Progenitor cell of endocrine pancreas (in vitro differentiated cells): ENCODE measurements at regions not wholly inside any gene's neighbourhood (a gene's known extent, or its start where the extent isn't known, plus 50 kb on each side); places are given as distances from the start of the nearest gene placed in this dataset.
"Not testable (repeated sequence)": the region's sequence is repeated elsewhere in the genome, so short reads cannot be mapped to it uniquely, and the experiment has no call there.

ENCODE experiments used
- DNase-seq: peaks from one replicate; pipeline ENCODE4 v3.0.0; 2021; ENCODE audit warnings: low spot score; ENCODE audit not compliant: unreplicated experiment
- H3K27ac Mint-ChIP-seq: 2 replicates; pipeline ENCODE4 v1.8.0; 2021; ENCODE audit warnings: mild to moderate bottlenecking, moderate library complexity, mixed read lengths
- H3K27me3 Mint-ChIP-seq: 2 replicates; pipeline ENCODE4 v1.8.0; 2021; ENCODE audit warnings: mixed read lengths
- H3K36me3 Mint-ChIP-seq: 2 replicates; pipeline ENCODE4 v1.8.0; 2022; ENCODE audit warnings: mixed read lengths; ENCODE audit not compliant: insufficient read depth
- H3K4me1 Mint-ChIP-seq: 2 replicates; pipeline ENCODE4 v1.8.0; 2021; ENCODE audit warnings: low read depth, mixed read lengths
- H3K4me3 Mint-ChIP-seq: 2 replicates; pipeline ENCODE4 v1.8.0; 2021; ENCODE audit warnings: low read depth, mild to moderate bottlenecking, moderate library complexity, mixed read lengths
- H3K9me3 Mint-ChIP-seq: 2 replicates; pipeline ENCODE4 v1.8.0; 2021; ENCODE audit warnings: low read depth, mixed read lengths
- TF ChIP-seq, protein P1 (sequence below): fragments of 200-600 bp; sonication (generic); IDR thresholded peaks from one replicate; pipeline ENCODE4 v1.5.0; 2021; ENCODE audit warnings: antibody characterized with exemption, mild to moderate bottlenecking; ENCODE audit not compliant: unreplicated experiment

GRCh38 chr1:217135987-217136894, 413.0 kb upstream of the ESRRG start:
- no peaks in the 10 kb centered on the region for H3K36me3 Mint-ChIP-seq
- no peaks in the 10 kb centered on the region for H3K9me3 Mint-ChIP-seq
- H3K27me3 Mint-ChIP-seq: peaks cover 96% of the 10 kb centered on the region
- peak overlapping the region; percentile 72 for H3K4me3 Mint-ChIP-seq
- no peak for DNase-seq
- no peak overlapping the region for H3K27ac Mint-ChIP-seq
- H3K4me1 Mint-ChIP-seq: peaks cover 28% of the 10 kb centered on the region
- TF ChIP-seq, protein P1, sequence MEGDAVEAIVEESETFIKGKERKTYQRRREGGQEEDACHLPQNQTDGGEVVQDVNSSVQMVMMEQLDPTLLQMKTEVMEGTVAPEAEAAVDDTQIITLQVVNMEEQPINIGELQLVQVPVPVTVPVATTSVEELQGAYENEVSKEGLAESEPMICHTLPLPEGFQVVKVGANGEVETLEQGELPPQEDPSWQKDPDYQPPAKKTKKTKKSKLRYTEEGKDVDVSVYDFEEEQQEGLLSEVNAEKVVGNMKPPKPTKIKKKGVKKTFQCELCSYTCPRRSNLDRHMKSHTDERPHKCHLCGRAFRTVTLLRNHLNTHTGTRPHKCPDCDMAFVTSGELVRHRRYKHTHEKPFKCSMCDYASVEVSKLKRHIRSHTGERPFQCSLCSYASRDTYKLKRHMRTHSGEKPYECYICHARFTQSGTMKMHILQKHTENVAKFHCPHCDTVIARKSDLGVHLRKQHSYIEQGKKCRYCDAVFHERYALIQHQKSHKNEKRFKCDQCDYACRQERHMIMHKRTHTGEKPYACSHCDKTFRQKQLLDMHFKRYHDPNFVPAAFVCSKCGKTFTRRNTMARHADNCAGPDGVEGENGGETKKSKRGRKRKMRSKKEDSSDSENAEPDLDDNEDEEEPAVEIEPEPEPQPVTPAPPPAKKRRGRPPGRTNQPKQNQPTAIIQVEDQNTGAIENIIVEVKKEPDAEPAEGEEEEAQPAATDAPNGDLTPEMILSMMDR: no peak

GRCh38 chr1:217135569-217135915, 412.3 kb upstream of the ESRRG start:
- Mint-ChIP-seq H3K4me1 (peaks cover 28% of the 10 kb centered on the region), H3K27ac (no peak overlapping the region), H3K4me3 (peak overlapping the region; percentile 72), H3K9me3 (no peaks in the 10 kb centered on the region), H3K36me3 (no peaks in the 10 kb centered on the region), H3K27me3 (peaks cover 96% of the 10 kb centered on the region)
- DNase-seq: no peak
- TF ChIP-seq, protein P1: no peak

DNA sequence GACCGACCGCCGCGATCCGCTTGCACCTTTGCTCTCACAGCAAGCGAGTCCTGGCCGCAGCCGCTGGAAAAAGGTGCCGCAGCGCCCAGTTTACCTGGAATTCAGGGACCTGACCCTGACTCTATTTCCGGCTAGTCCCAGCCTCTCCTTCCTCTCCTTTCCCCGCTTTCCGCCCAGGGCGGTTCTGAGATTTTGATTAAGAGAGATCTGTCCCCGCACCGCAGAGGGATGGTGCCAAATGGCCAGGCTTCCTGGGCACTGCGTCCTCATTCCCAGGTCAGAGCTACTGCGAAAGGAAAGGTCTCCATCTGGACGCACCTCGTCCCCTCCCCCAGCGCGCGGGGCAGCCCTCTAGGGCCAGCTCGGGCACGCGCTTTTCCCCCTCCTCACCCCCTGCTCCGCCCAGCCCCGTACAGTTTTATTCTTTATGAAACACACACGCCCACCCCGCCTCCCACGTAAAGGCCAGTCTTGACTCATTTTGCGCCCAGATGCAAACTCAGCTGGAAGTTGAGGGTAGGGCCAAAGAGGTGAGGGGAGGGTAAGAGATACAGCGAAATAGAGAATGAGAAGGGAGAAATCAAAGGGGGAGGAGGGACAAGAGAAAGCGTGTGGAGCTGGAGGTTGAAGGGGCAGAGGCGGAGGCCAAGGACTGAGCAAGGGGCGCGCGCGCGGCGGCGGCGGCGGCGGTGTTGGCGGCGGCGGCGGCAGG, 411.8 kb upstream of the ESRRG start:
- H3K9me3 Mint-ChIP-seq: no peaks in the 10 kb centered on the region
- H3K27me3 Mint-ChIP-seq: peaks cover 95% of the 10 kb centered on the region
- no peak for DNase-seq
- no peaks in the 10 kb centered on the region for H3K36me3 Mint-ChIP-seq
- TF ChIP-seq, protein P1: no peak
- no peak overlapping the region for H3K27ac Mint-ChIP-seq
- peak overlapping the region; percentile 72 for H3K4me3 Mint-ChIP-seq
- H3K4me1 Mint-ChIP-seq: peaks cover 25% of the 10 kb centered on the region

GRCh38 chr1:217133958-217134856, 411.0 kb upstream of the ESRRG start:
- DNase-seq: no peak
- H3K27me3 Mint-ChIP-seq: peaks cover 95% of the 10 kb centered on the region
- no peaks in the 10 kb centered on the region for H3K36me3 Mint-ChIP-seq
- H3K4me1 Mint-ChIP-seq: peaks cover 24% of the 10 kb centered on the region
- TF ChIP-seq, protein P1: no peak
- H3K27ac Mint-ChIP-seq: no peak overlapping the region
- H3K9me3 Mint-ChIP-seq: no peaks in the 10 kb centered on the region
- H3K4me3 Mint-ChIP-seq: peak overlapping the region; percentile 72

DNA sequence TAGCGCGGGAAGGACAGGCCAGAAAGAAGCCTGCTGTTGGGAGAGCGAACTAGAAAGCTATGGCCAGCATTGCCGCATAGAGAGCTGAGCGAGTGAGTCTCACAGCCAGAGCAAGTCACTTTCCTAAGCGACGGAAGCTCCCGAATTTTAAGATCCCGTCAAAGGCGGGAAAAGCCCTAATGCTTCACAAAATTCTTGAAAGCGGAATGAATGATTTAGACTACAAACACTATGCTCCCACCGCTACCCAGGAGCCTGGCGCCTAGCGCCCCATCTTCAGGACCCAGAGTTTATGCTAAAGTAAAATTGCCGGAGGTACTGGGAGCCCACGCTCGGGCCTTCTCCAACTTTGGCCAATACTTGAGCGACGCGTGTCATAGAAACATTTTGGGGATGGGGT, 409.9 kb upstream of the ESRRG start:
- TF ChIP-seq, protein P1: no peak

DNA sequence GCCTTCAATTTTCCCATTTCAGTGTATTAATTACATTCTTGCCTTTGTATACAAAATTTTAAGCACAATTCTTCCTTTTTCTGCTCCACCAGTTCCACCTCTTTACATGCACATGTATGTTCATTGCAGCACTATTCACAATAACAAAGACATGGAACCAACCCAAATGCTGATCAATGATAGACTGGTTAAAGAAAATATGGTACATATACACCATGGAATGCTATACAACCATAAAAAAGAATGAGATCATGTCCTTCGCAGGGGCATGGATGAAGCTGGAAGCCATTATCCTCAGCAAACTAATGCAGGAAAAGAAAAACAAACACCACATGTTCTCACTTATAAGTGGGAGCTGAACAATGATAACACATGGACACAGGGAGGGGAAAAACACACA, 400.1 kb upstream of the ESRRG start:
- H3K4me3 Mint-ChIP-seq, H3K36me3 Mint-ChIP-seq, H3K27ac Mint-ChIP-seq, H3K4me1 Mint-ChIP-seq, H3K9me3 Mint-ChIP-seq, DNase-seq, H3K27me3 Mint-ChIP-seq: not testable (repeated sequence)

More for the DNA sequence above, 409.9 kb upstream of the ESRRG start:
- Mint-ChIP-seq H3K27me3 (peaks cover 90% of the 10 kb centered on the region), H3K36me3 (no peaks in the 10 kb centered on the region), H3K9me3 (no peaks in the 10 kb centered on the region), H3K4me3 (no peak overlapping the region), H3K4me1 (peaks cover 21% of the 10 kb centered on the region), H3K27ac (no peak overlapping the region)
- DNase-seq: no peak
